Hindlimb muscle (tissue), 1 donor: ENCODE measurements at regions not wholly inside any gene's neighbourhood (a gene's known extent, or its start where the extent isn't known, plus 50 kb on each side); places are given as distances from the start of the nearest gene placed in this dataset.
A peak's percentile ranks its signal among the peaks of the same experiment; 100 is the strongest.
"Not testable (repeated sequence)": the region's sequence is repeated elsewhere in the genome, so short reads cannot be mapped to it uniquely, and the experiment has no call there.

Source experiments
- DNase-seq: peaks from one replicate; pipeline ENCODE4 v3.0.0-alpha.2; 2013

DNA sequence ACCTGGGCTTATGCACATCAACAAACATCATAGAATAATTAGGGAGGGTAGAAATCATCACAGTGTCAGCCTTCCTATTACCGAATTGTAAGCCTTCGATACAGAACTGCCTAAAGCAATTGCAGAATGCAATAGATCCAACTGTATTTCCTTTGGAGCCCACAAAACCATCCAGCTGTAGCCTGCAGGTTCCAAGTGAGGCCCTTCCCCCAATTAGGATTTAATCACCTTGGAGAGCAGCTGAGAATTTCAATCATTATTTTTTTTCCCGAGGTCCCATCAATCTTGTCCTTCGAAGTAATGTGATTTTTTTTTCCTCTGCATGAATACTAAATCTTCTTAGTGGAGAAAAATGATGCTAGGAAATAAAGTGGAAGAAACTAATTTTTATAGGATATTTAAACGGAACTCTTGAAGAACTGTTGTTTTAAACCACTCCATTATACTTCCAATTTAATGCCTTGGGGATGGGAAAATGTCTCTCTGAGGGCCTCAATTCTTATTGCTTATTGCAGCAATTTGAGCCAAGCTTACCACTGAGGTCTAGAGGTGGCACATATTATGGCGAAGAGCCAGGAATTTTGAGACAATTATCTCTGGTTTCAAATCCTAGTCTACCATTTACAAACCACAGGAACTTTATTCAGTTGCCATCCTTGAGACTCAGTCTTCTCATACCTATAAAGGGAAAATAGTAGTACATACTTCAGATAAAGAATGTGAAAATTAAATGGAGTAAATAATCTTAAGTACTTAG is 953.4 kb upstream of the IGFBP7 start:
- DNase-seq, result no peak

DNA sequence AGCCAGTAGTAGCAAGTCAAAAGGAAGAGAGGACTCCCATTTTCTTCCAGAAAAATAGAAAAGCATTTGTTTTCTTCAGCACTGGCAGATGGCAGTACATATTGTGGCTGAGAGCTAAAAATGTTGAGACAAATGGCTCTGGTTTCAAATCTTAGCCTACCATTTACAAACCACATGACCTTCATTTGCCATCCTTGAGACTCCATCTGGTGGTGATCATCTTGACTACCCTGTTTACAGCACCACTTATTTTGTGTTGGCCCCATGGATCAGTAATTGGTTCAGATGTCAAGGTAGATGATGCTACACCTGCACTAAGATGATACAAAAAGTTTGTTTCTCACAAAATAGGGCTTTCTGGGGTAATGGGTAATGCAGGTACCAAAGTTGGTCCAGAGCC is 951.8 kb upstream of the IGFBP7 start:
- DNase-seq, result no peak

DNA sequence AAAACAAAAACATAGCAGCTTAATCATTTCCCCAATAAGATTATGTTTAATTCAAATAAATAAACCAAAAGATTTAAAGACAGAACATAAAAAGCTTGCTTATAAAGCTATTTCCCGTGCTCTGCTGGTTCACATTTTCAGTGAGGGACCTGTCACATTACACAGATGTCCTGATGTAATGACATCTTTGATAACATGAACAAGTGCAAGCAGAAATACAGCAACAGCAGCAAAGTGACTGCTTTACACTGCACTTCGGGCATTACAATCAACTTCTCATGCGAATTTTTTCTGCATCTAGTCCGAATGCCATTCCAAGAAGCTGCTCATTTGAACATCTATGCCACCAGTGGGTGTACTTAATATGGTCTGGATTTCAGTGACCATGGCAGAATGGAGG is 940.3 kb upstream of the IGFBP7 start:
- no peak for DNase-seq

DNA sequence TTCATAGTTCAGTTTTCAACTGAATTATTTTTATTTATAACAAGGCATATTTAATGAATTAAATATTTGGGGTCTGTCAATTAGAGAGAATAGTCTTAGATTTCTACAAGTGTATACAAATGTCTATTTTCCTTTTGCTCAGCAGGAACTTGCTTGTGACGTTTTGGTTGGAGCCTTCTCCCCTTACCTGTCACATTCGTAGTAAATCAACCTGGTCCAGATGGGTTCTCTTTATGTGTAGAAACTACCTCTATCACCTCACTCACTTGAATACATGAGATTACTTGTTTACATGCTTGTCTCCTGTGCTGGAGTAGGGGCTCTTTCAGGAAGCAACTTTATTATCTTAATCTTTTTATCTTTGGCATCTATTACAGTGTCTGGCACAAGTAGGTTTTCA is 938.3 kb upstream of the IGFBP7 start:
- DNase-seq, result no peak

DNA sequence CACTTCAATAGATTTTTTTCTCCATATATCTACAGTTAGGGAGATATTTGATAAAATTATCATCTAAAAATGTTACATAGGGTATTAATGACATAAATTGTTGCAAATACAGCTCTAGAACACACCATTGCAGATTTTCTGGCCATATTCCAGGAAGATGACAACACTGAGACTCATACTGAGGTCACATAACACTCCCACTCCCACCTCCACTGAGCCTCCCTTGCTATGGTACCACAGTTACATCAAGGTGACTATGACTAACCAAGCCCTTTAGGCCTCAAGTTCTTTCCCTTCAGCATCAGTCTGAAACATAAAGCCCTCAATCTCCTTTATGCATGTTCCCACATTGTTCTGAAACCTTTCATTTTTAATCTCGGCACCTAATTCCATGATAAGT is 932.0 kb upstream of the IGFBP7 start:
- DNase-seq, result no peak

DNA sequence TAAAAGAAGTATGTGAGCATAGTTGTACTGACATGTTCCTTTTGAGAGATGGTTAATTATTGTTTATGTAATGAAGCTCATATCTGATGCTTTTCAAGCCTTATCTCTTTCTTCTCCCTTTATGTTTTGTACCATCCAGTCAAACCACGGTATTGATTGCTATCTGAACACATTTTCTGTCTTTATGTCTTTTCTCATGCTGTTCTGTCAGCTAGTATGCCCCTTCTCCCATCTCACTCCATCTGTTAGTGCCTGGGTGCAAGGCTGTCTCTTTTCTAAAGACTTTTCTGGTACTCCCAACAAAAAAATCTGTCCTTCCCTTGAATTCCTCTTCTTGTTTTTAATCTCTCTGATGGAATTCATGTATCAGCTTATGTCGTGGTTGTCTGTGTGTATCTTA is 883.8 kb upstream of the IGFBP7 start:
- DNase-seq, result no peak

DNA sequence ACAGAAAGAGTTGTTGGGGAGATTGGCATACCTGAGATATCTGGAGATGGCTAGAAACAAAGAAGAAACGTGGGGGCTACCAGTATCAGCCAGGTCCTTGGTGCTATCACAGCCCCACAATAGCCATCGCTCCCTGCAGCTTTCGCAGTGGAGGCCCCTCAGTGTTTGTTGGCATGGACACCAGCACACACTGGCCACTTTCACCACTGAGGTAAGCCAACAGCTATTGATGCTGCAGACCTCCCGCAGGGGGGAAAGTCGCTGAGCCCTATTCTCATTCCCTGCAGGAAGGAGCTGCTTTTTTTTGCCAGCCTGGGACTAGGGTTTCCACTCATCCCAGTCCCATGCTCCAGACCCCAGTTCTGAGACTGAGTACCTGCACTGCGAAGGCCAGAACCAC is 879.2 kb upstream of the IGFBP7 start:
- no peak for DNase-seq

DNA sequence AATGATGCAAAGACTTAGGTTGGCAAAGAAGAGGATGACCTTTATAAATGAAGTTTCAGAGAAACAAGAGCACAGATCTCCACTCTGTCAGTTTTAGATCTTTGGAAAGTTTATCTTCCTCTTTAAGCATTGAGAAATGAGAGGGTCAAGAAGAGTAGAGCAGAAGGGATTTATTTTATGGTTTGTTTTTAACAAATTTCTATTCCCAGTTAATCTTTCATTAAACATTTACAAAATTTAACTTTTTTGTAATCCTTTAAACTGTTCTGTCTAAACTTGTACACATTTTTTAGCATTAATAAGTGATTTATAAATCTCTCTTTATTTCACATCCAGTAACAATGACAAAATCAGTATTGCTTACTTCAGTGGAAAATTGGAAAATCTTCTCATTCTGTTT is 875.0 kb upstream of the IGFBP7 start:
- DNase-seq, result no peak

DNA sequence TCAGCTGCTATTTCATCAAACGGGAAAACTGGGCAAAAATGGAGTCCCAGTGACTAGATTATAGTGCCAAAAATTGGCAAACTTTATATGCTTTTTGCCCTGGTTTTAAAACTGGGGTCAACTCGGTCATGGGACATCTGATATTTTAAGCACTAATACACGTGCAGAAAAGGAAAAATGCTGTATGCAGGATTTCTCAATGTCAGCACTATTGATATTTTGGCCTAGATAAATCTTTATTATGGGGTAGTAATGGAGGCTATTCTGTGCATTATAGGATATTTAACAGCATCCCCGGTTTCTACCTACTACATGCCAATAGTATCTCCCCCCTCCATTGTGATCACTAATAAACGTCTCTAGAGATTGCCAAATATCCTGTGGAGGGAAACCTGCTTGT is 870.9 kb upstream of the IGFBP7 start:
- DNase-seq, result no peak

DNA sequence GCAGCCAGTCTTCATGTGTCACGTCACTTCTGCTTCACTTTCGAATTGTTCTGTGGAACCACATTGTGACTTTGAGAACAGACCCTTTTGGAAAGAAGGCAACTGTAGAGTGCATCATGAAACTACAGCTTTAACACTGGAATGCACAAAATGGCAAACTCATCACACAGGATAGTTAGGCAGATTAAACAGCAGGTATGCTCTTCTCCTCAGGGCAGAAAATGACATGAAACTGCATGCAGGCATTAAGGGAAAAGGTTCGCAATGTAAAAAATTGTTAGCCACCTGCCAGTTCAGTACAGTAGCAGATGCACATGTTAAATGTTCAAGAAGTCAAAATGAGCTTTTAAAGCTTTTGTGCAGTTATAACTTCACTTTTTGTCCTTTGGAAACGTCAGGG is 864.6 kb upstream of the IGFBP7 start:
- DNase-seq, result no peak

DNA sequence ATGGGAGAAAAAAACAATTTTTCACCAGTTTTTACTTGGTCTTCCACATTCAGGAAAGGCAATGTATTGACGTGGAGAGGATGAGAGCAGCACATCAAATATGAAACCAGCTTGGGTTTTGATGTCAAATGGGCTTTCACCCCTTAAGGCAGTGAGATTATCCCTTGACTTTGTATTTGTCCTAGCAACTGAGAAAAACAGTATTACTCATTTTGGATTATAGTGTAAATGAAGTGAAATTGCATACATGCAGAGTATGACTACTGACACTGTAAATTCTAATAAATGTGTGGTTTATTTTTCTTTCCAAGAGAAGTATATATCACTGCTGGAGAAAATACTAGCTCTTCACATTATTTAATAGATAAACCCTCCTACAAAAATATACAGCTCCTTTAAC is 863.6 kb upstream of the IGFBP7 start:
- DNase-seq, result no peak

DNA sequence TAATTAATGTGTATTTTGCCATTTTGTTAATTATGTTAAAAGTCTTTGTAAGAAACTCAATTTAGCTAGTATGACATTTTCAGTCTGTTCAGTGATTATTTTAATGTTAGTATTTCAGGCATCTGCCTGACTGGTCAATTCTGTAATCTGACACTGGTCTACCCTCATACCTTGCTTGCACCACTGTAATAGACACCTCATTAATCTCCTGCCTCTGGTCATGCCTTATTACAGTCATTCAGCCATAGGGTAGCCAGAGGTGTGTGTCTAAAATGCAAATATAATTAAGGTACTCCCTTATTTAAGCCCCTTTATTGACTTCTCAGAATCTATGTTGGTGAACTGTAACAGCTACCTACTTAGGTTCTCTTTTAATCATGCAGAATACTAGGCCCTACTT is 861.1 kb upstream of the IGFBP7 start:
- no peak for DNase-seq

DNA sequence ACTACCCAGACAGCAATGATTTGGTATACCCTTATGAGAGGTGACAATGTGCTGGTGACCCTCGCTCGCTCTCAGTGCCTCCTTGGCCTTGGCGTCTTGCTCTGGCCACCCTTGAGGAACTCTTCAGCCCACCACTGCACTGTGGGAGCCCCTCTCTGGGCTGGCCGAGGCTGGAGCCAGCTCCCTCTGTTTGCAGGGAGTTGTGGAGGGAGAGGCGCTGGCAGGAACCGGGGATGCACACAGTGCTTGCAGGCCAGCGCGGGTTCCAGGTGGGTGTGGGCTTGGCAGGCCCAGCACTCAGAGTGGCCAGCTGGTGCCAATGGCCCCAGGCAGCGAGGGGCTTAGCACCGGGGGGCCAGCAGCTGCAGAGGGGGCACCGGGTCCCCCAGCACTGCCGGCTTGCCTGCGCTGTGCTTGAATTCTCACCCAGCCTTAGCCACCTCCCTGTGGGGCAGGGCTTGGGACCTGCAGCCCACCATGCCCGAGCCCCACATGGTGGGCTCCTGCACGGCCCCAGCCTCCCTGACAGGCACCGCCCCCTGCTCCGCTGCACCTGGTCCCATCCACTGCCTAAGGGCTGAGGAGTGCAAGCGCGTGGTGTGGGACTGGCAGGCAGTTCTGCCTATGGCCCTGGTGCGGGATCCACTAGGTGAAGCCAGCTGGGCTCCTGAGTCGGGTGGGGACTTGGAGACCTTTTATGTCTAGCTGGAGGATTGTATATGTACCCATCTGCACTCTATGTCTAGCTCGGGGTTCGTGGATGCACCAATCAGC is 857.0 kb upstream of the IGFBP7 start:
- no peak for DNase-seq

DNA sequence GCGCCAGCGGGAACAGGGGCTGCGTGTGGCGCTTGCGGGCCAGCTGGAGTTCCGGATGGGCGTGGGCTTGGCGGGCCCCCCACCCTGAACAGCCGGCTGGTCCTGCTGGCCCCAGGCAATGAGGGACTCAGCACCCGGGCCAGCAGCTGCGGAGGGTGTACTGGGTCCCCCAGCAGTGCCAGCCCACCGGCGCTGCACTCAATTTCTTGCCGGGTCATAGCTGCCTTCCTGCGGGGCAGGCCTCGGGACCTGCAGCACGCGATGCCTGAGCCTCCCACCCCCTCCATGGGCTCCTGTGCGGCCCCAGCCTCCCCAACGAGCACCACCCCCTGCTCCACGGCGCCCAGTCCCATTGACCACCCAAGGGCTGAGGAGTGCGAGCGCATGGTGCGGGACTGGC is 855.2 kb upstream of the IGFBP7 start:
- not testable (repeated sequence) for DNase-seq

DNA sequence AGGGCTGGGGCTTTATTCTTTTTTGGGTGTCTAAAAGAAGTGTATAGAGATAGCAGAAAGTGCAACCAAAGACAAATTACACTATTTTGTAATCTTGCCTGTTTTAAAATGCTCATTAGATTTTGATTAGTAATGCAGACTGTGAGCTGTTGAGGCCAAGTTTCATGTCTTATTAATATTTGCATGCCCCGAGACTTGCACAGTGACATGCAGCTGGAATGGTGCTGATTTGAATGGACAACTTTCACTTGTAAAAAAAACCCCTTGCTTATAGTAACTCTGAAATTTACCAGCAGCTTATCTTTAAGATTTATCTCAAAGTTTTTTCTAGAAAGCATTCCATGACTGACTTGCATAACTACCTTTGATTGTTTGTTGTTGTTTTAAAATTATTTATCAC is 835.1 kb upstream of the IGFBP7 start:
- no peak for DNase-seq

DNA sequence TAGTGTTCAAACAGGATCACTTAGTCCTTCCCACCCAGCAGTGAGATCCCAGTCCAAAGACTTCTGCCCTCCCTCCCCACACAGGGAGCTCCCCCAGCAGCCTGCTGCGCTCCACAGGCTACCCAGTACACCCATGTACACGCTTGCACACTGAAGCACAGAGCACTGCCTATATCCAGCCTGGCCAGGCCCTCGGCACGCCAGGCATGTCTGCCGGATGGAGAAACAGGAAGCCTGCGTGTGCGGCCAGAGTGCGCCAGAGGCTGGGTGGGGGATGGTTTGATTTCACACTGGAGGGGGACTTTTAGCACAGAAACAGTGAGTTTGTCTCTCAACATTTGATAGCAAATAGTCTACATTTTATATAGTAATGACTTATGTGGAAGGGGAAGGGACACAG is 833.5 kb upstream of the IGFBP7 start:
- DNase-seq, result peak; percentile 21

DNA sequence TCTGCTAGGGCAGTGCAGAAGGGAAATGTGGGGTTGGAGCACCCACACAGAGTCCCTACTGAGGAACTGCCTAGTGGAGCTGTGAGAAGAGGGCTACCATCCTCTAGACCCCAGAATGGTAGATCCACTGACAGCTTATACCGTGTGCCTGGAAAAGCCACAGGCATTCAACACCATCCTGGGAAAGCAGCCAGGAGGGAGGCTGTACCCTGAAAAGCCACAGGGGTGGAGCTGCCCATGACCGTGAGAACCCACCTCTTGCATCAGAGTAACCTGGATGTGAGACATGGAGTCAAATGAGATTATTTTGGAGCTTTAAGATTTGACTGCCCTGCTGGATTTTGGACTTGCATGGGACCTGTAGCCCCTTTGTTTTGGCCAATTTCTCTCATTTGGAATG is 827.1 kb upstream of the IGFBP7 start:
- not testable (repeated sequence) for DNase-seq

DNA sequence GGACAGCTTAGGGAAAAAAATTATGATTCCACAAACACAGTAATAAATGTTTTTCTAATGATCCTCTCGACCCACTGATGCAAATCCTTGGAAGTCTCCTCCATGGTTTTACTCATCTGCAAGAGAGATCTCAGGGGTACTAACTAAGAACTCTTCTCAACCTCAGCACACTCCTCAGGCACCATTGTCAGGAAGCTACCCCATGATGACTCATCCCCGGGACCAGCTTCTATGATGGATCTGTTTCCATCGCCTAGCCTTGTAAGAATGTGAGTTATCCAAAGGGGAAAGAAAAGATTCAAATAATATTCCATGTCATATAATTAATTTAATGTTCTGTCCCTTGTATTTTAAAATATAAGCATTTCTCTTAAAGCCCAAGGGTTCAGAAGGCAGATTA is 816.1 kb upstream of the IGFBP7 start:
- DNase-seq, result no peak

DNA sequence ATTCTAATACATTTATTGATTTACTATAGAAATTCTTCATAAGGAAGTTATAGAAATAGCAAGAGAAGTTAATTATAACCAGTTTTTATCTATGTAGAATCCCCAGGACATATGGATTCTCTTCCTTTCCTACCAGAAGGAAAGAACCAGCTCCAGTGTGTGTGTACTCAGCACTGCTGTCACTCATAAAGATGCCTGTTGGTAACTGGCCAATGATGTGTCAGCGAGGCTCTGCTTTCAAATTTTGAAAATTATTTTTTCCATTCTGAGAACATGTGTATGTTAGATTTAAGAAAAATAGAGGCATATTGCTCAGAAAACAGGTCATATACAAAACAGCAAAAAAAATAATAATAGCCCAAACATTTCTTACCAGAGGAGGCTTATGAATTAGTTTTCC is 814.8 kb upstream of the IGFBP7 start:
- DNase-seq, result no peak

DNA sequence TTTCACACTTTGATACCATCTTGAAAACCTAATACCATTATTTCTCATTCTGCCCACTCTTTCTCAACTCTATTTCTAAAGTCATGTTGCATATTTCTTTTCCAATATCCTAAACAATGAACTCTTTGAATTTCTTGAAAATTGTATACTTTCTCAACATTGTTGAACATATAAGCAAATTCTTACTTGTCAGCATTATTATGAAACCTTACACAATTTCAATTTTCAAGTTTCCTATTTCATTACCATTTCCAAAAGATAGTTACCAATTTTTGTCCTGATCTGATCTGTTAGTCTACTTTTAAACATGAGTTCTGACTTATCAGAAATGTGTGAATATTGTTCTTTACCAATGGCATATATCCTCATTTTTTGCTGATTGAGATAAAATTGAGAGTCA is 806.3 kb upstream of the IGFBP7 start:
- DNase-seq, result no peak

DNA sequence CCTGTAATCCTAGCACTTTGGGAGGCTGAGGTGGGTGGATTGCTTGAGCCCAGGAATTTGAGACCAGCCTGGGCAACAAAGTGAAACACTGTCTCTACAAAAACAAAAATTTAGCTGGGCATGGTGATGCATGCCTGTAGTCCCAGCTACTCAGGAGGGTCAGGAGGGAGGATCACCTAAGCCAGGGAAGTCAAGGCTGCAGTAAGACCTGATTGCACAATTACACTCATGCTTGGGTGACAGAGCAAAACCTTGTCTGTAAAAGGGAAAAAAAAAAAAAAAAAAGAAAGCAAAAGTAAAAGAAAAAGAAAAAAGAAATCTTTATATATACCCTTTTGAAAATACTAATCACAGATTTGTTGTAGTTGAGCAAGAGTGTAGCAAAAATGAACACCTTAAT is 801.0 kb upstream of the IGFBP7 start:
- no peak for DNase-seq

DNA sequence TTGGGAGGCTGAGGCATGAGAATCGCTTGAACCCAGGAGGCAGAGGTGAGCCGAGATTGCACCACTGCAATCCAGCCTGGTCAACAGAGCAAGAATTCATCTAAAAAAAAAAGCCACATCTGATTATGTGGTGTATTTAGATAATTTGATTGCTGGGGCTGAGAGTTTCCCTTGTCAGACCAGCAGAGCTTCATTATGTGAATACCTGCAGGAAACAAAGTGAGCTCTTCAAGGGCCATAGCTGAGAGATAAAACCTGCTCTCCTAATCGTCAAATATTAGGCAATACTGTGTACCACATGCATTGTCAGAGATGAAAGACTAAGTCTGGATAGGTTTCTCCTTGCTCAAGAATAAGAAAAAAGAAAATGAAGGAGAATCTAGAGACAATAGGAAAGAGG is 800.0 kb upstream of the IGFBP7 start:
- DNase-seq, result no peak

DNA sequence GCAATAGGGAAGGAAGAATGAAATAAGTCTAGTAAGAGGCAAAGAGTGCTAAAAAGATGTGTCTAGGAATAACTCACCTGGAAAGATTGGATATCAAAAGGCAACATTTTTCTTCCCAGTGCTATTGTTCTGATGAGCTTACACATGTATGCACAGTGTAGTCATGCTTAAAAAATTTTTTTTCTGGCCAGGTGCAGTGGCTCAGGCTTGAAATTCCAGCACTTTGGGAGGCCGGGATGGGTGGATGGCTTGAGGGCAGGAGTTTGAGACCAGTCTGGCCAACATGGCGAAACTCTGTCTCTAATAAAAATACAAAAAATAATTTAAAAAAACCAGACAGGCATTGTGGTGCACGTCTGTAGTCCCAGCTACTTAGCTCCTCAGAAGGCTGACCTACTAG is 795.8 kb upstream of the IGFBP7 start:
- DNase-seq, result no peak

DNA sequence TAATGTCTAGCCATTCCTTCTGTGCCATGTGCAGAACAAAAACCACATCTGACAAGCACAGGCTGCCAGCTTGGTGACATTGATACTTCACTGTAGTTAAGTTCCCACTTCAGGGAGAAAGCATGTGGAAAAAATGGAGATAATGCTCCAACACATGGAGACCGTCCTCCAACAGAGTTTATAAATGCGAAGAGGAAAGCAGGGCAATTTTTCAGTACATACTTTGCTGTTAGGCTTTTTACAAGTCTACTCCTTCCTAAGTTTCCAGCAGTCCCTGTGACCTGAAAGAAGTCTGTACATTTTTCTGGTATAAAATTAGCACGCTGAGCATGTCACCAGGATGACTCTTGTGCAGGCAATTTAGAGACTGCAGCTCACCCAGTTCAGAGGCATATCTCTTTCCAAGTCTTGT is 766.9 kb upstream of the IGFBP7 start:
- no peak for DNase-seq
